ENCODE measurements at regions not wholly inside any gene's neighbourhood (a gene's known extent, or its start where the extent isn't known, plus 50 kb on each side); places are given as distances from the start of the nearest gene placed in this dataset.
"Not testable (repeated sequence)": the region's sequence is repeated elsewhere in the genome, so short reads cannot be mapped to it uniquely, and the experiment has no call there.

GRCh38 chr5:101643794-101644193 lies 652.3 kb downstream of the SLCO4C1 start:
- no peak for DNase-seq (ENCODE audit: low spot score)

- DNase-seq (ENCODE audit: low spot score) = no peak
Observed at GRCh38 chr5:101637599-101637998, 658.5 kb downstream of the SLCO4C1 start.

GRCh38 chr5:101627770-101628169 lies 668.3 kb downstream of the SLCO4C1 start:
- not testable (repeated sequence) for DNase-seq (ENCODE audit: low spot score)

- no peak for DNase-seq (ENCODE audit: low spot score)
Observed at GRCh38 chr5:101626572-101626971, 669.5 kb downstream of the SLCO4C1 start.

GRCh38 chr5:101611039-101611438 lies 685.0 kb downstream of the SLCO4C1 start:
- DNase-seq (ENCODE audit: low spot score) = no peak

- no peak for DNase-seq (ENCODE audit: low spot score)
Observed at GRCh38 chr5:101608322-101608721, 687.8 kb downstream of the SLCO4C1 start.

GRCh38 chr5:101605700-101606099 lies 690.4 kb downstream of the SLCO4C1 start:
- DNase-seq (ENCODE audit: low spot score) = no peak

GRCh38 chr5:101600614-101601013 lies 695.5 kb downstream of the SLCO4C1 start:
- no peak for DNase-seq (ENCODE audit: low spot score)

GRCh38 chr5:101590384-101590783 lies 687.3 kb upstream of the ST8SIA4 start:
- DNase-seq (ENCODE audit: low spot score) = peak; percentile 57

GRCh38 chr5:101585366-101585765 lies 682.3 kb upstream of the ST8SIA4 start:
- DNase-seq (ENCODE audit: low spot score) = no peak

- DNase-seq (ENCODE audit: low spot score) = no peak
Observed at GRCh38 chr5:101580591-101580990, 677.5 kb upstream of the ST8SIA4 start.

- DNase-seq (ENCODE audit: low spot score) = no peak
Observed at GRCh38 chr5:101574017-101574416, 670.9 kb upstream of the ST8SIA4 start.

- no peak for DNase-seq (ENCODE audit: low spot score)
Observed at GRCh38 chr5:101561018-101561417, 657.9 kb upstream of the ST8SIA4 start.

- DNase-seq (ENCODE audit: low spot score) = no peak
Observed at GRCh38 chr5:101543780-101544179, 640.7 kb upstream of the ST8SIA4 start.

- no peak for DNase-seq (ENCODE audit: low spot score)
Observed at GRCh38 chr5:101539315-101539714, 636.2 kb upstream of the ST8SIA4 start.

GRCh38 chr5:101535626-101536025 lies 632.5 kb upstream of the ST8SIA4 start:
- no peak for DNase-seq (ENCODE audit: low spot score)

GRCh38 chr5:101534491-101535110 lies 631.5 kb upstream of the ST8SIA4 start:
- DNase-seq (ENCODE audit: low spot score) = no peak

- no peak for DNase-seq (ENCODE audit: low spot score)
Observed at GRCh38 chr5:101532430-101532829, 629.3 kb upstream of the ST8SIA4 start.

- DNase-seq (ENCODE audit: low spot score) = no peak
Observed at GRCh38 chr5:101531026-101531425, 627.9 kb upstream of the ST8SIA4 start.

GRCh38 chr5:101529094-101529493 lies 626.0 kb upstream of the ST8SIA4 start:
- DNase-seq (ENCODE audit: low spot score) = not testable (repeated sequence)

GRCh38 chr5:101520417-101520816 lies 617.3 kb upstream of the ST8SIA4 start:
- DNase-seq (ENCODE audit: low spot score) = no peak

- no peak for DNase-seq (ENCODE audit: low spot score)
Observed at GRCh38 chr5:101517795-101518194, 614.7 kb upstream of the ST8SIA4 start.

- DNase-seq (ENCODE audit: low spot score) = no peak
Observed at GRCh38 chr5:101515721-101516120, 612.6 kb upstream of the ST8SIA4 start.

GRCh38 chr5:101505891-101506570 lies 602.9 kb upstream of the ST8SIA4 start:
- DNase-seq (ENCODE audit: low spot score) = no peak
